Stimulated activated memory B cell treated with anti-CD40 and anti-IgM and Interleukin-4, amounts not matched to agents 10 μg/mL and 1 μg/mL and 100 μg/mL, for 72 hours (primary cell): ENCODE measurements at regions not wholly inside any gene's neighbourhood (a gene's known extent, or its start where the extent isn't known, plus 50 kb on each side); places are given as distances from the start of the nearest gene placed in this dataset.

Source experiments
- ATAC-seq: fragments of 150-1000 bp; cut with Tn5 transposase; 2 replicates; pipeline ENCODE4 v1.10.0; 2021
- H3K27ac Mint-ChIP-seq: one replicate; pipeline ENCODE4 v1.8.0; 2022; ENCODE audit warnings: mild to moderate bottlenecking, mixed read lengths
- H3K27me3 Mint-ChIP-seq: one replicate; pipeline ENCODE4 v1.8.0; 2022; ENCODE audit warnings: mixed read lengths
- H3K36me3 Mint-ChIP-seq: one replicate; pipeline ENCODE4 v1.8.0; 2022; ENCODE audit warnings: mixed read lengths
- H3K4me1 Mint-ChIP-seq: one replicate; pipeline ENCODE4 v1.8.0; 2022; ENCODE audit warnings: mixed read lengths
- H3K4me3 Mint-ChIP-seq: one replicate; pipeline ENCODE4 v1.8.0; 2022; ENCODE audit warnings: mild to moderate bottlenecking, moderate library complexity, mixed read lengths
- H3K9me3 Mint-ChIP-seq: one replicate; pipeline ENCODE4 v1.8.0; 2022; ENCODE audit warnings: mixed read lengths

DNA sequence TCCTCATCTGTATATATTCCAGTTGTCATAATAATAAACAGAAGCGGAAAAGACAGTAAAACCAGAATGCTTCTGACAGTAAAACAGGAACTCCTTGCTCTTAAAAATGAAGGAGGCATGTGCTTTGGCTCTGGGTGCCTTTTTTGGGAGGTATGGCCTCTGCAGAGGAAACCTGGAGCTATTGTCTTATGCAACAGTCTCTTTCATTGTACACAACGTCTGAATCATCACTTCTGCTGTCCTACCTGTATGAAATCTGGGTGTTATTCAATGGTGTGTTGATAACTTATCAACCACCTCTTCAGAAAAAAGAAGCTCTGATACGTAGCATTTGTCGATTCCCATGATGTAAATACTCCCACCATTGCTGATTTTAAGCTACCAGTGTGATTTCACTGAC, 64.8 kb downstream of the CDCA7 start:
- Mint-ChIP-seq H3K36me3 (no peaks in the 10 kb centered on the region), H3K27ac (no peak overlapping the region), H3K4me1 (no peaks in the 10 kb centered on the region), H3K4me3 (no peak overlapping the region), H3K9me3 (no peaks in the 10 kb centered on the region), H3K27me3 (peaks cover 43% of the 10 kb centered on the region)
- no peak for ATAC-seq

GRCh38 chr2:173424886-173425285, 70.2 kb downstream of the CDCA7 start:
- no peak overlapping the region for H3K27ac Mint-ChIP-seq
- no peaks in the 10 kb centered on the region for H3K4me1 Mint-ChIP-seq
- no peak for ATAC-seq
- H3K27me3 Mint-ChIP-seq, result peaks cover 40% of the 10 kb centered on the region
- no peak overlapping the region for H3K4me3 Mint-ChIP-seq
- no peaks in the 10 kb centered on the region for H3K36me3 Mint-ChIP-seq
- H3K9me3 Mint-ChIP-seq, result no peaks in the 10 kb centered on the region

- Mint-ChIP-seq H3K27me3 (peaks cover 23% of the 10 kb centered on the region), H3K4me1 (peaks cover 9% of the 10 kb centered on the region), H3K4me3 (no peak overlapping the region), H3K27ac (no peak overlapping the region), H3K9me3 (no peaks in the 10 kb centered on the region), H3K36me3 (no peaks in the 10 kb centered on the region)
- ATAC-seq, result no peak
These were observed 73.4 kb downstream of the CDCA7 start for GRCh38 chr2:173427887-173428668.

GRCh38 chr2:173431191-173431590, 76.5 kb downstream of the CDCA7 start:
- Mint-ChIP-seq H3K36me3 (no peaks in the 10 kb centered on the region), H3K9me3 (no peaks in the 10 kb centered on the region), H3K27me3 (peaks cover 36% of the 10 kb centered on the region), H3K4me3 (no peak overlapping the region), H3K27ac (no peak overlapping the region), H3K4me1 (peaks cover 9% of the 10 kb centered on the region)
- ATAC-seq, result no peak

- Mint-ChIP-seq H3K36me3 (no peaks in the 10 kb centered on the region), H3K4me3 (no peak overlapping the region), H3K9me3 (no peaks in the 10 kb centered on the region), H3K27me3 (peaks cover 30% of the 10 kb centered on the region), H3K27ac (no peak overlapping the region), H3K4me1 (peaks cover 9% of the 10 kb centered on the region)
- no peak for ATAC-seq
These were observed 77.5 kb downstream of the CDCA7 start for GRCh38 chr2:173432049-173432754.

GRCh38 chr2:173434762-173435569, 80.3 kb downstream of the CDCA7 start:
- H3K36me3 Mint-ChIP-seq, result no peaks in the 10 kb centered on the region
- H3K27ac Mint-ChIP-seq, result no peak overlapping the region
- no peaks in the 10 kb centered on the region for H3K9me3 Mint-ChIP-seq
- no peak overlapping the region for H3K4me3 Mint-ChIP-seq
- H3K27me3 Mint-ChIP-seq, result peaks cover 30% of the 10 kb centered on the region
- H3K4me1 Mint-ChIP-seq, result peaks cover 9% of the 10 kb centered on the region
- ATAC-seq, result no peak

GRCh38 chr2:173435574-173435973, 80.9 kb downstream of the CDCA7 start:
- no peaks in the 10 kb centered on the region for H3K36me3 Mint-ChIP-seq
- no peaks in the 10 kb centered on the region for H3K9me3 Mint-ChIP-seq
- H3K27ac Mint-ChIP-seq, result no peak overlapping the region
- no peak for ATAC-seq
- H3K4me1 Mint-ChIP-seq, result peaks cover 9% of the 10 kb centered on the region
- no peak overlapping the region for H3K4me3 Mint-ChIP-seq
- peaks cover 34% of the 10 kb centered on the region for H3K27me3 Mint-ChIP-seq

DNA sequence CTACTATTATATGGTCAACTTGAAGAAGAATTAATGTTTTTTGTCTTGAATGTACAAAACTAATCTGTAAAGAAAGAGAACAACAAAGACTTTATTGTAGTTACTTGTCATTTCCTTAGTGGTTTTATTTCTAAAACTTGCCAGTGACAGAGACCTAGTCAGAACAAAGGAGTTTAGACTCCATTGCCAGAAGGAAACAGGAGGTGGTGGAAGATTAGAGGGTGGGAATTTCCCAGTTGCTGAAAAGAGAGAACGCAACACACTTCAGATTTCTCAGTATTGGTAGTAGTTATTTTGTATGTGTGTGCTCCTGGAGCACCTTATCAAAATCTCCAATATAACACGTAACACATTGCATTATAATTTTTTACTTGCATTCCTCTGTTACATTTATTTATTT, 81.4 kb downstream of the CDCA7 start:
- H3K27me3 Mint-ChIP-seq, result peaks cover 31% of the 10 kb centered on the region
- no peak overlapping the region for H3K27ac Mint-ChIP-seq

DNA sequence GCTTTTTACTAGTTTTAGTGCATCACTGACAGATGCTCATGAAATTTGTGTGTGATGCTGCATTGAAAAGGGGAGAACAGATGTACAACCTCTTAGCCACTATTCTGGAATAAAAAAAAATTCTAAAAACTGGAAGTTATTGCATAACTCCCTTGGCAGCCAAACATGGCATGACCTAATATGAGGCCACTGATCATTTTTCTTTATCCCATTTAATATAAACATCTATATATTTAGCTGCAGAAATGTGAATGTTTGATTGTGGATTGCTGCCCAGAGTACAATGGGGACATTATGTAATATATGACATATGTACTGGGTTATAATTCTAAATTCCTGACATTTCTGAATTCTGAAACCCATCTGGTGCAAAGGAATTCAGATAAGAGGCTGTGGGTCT, 86.5 kb downstream of the CDCA7 start:
- Mint-ChIP-seq H3K4me1 (no peaks in the 10 kb centered on the region), H3K27me3 (peaks cover 18% of the 10 kb centered on the region), H3K36me3 (no peaks in the 10 kb centered on the region), H3K27ac (no peak overlapping the region), H3K4me3 (no peak overlapping the region), H3K9me3 (no peaks in the 10 kb centered on the region)
- ATAC-seq, result no peak

More for the DNA sequence above, 81.4 kb downstream of the CDCA7 start:
- Mint-ChIP-seq H3K4me1 (peaks cover 9% of the 10 kb centered on the region), H3K36me3 (no peaks in the 10 kb centered on the region), H3K4me3 (no peak overlapping the region), H3K9me3 (no peaks in the 10 kb centered on the region)
- no peak for ATAC-seq

DNA sequence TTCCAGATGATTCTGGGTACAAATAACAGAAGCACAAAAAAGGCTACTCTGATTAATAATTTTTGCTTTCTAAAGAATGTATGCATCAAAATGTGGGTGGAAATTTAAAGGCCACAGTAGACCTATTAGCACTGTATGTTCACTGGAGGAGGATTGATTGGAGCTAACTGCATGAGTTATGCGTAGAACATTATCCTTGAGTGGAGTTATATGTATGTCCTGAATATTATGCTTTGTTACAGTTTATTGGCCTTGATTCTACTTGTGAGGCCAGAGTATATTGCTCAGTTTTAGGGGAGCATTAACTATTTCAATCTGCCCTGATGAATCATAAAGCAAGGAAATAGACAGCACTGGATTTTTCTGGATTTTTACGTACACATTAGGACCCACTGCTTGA, 87.9 kb downstream of the CDCA7 start:
- Mint-ChIP-seq H3K27me3 (peaks cover 17% of the 10 kb centered on the region), H3K4me3 (no peak overlapping the region), H3K27ac (no peak overlapping the region), H3K4me1 (no peaks in the 10 kb centered on the region), H3K9me3 (no peaks in the 10 kb centered on the region), H3K36me3 (no peaks in the 10 kb centered on the region)
- ATAC-seq, result no peak

- no peak overlapping the region for H3K4me3 Mint-ChIP-seq
- H3K27ac Mint-ChIP-seq, result no peak overlapping the region
- peaks cover 2% of the 10 kb centered on the region for H3K9me3 Mint-ChIP-seq
- H3K4me1 Mint-ChIP-seq, result peaks cover 13% of the 10 kb centered on the region
- no peaks in the 10 kb centered on the region for H3K36me3 Mint-ChIP-seq
- ATAC-seq, result no peak
- peaks cover 20% of the 10 kb centered on the region for H3K27me3 Mint-ChIP-seq
These were observed 92.0 kb downstream of the CDCA7 start for GRCh38 chr2:173446722-173447121.

GRCh38 chr2:173448938-173449471, 94.3 kb downstream of the CDCA7 start:
- Mint-ChIP-seq H3K27me3 (peaks cover 24% of the 10 kb centered on the region), H3K36me3 (no peaks in the 10 kb centered on the region), H3K27ac (no peak overlapping the region), H3K4me1 (peaks cover 13% of the 10 kb centered on the region), H3K9me3 (peaks cover 2% of the 10 kb centered on the region), H3K4me3 (peak overlapping the region; percentile 68)
- peak; percentile 63 for ATAC-seq

DNA sequence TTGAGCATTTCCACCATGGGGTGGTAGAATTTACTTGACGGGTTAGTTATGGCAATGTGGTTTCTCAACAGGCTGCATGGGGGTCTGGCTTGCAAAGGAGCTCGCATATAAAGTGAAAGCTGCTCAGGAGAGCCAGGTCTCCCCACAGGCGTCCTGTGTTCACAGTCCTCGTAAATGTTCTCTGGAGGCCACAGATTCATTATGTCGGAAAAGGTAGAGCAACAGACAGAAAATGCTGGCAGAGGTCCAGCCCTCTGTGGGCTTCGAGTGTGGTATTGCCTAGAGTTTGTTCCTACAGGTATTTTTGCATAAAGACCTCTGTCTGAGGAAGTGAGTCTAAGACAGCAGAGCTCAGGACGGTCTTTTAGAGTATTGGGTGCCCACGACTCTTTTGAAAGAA, 96.4 kb downstream of the CDCA7 start:
- no peak for ATAC-seq
- Mint-ChIP-seq H3K9me3 (peaks cover 2% of the 10 kb centered on the region), H3K4me1 (peaks cover 13% of the 10 kb centered on the region), H3K36me3 (no peaks in the 10 kb centered on the region), H3K4me3 (no peak overlapping the region), H3K27ac (no peak overlapping the region), H3K27me3 (peaks cover 38% of the 10 kb centered on the region)

DNA sequence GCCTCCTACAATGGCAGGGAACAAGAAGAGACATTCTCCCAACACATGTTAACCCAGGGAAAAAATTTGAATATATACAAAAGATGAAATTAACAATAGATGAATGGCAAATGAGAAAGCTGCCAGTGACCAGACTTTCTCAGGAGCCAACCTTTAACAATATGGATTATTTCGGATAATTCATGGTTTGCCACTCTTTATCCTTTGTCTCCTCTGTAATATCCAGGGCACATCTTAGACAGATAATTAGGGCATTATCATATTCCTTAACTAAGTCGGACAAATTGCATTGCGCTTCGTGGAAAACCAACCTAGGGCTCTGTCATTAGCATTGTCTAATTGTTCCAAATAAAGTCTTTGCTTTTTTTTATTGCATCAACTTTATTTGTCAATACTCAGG, 97.3 kb downstream of the CDCA7 start:
- no peak for ATAC-seq
- Mint-ChIP-seq H3K9me3 (peaks cover 2% of the 10 kb centered on the region), H3K27ac (no peak overlapping the region), H3K4me3 (no peak overlapping the region), H3K36me3 (no peaks in the 10 kb centered on the region), H3K27me3 (peaks cover 46% of the 10 kb centered on the region), H3K4me1 (peaks cover 13% of the 10 kb centered on the region)

DNA sequence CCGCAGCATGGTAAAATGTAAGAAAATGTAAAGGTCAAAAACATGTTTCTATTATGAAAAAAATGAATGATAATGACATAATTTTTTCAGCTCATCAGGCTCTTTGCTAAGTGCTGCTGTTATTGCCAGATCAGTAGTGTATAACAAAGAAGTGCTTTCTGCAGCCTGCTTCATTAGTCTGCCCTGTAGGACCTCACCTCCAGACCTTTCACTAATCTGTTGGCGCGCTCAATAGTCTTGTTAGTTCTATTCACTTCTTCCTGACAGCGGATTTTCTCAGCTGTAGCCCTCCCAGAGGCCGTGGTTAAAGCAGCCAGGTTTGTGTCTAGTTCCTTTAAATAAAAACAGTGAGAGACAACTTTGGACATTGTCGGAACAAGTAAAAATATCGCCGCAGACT, 97.7 kb downstream of the CDCA7 start:
- peaks cover 2% of the 10 kb centered on the region for H3K9me3 Mint-ChIP-seq
- H3K4me1 Mint-ChIP-seq, result peaks cover 13% of the 10 kb centered on the region
- ATAC-seq, result no peak
- H3K27ac Mint-ChIP-seq, result no peak overlapping the region
- no peak overlapping the region for H3K4me3 Mint-ChIP-seq
- H3K27me3 Mint-ChIP-seq, result peaks cover 51% of the 10 kb centered on the region
- H3K36me3 Mint-ChIP-seq, result no peaks in the 10 kb centered on the region
